HCT116 (cell line): ENCODE measurements at regions not wholly inside any gene's neighbourhood (a gene's known extent, or its start where the extent isn't known, plus 50 kb on each side); places are given as distances from the start of the nearest gene placed in this dataset.

Source experiments
- ATAC-seq: fragments of 200-7000 bp; cut with Tn5 transposase; 2 replicates; pipeline ENCODE4 v1.9.1; 2020; ENCODE audit warnings: mild to moderate bottlenecking, moderate library complexity
- BruUV-seq: library from RNA; stranded (reverse); fragments of 400-500 nt; replicated peaks from 2 replicates; lab custom pipeline; 2021; lab: Mats Ljungman, UMichigan
- CTCF ChIA-PET: fragments of 300-600 bp; sonication (Branson Sonifier 250); formaldehyde crosslinking; loops from one replicate; lab custom pipeline; 2021; ENCODE audit warnings: antibody characterized with exemption; lab: Charles Lee
- POLR2A ChIA-PET: fragments of 300-600, 350-600 bp; sonication (Branson Sonifier 250); formaldehyde crosslinking; loops from one replicate; lab custom pipeline; 2021; ENCODE audit warnings: antibody characterized with exemption; lab: Charles Lee
- RAD21 ChIA-PET, 2 experiments: fragments of 300-600 bp; sonication (Branson Sonifier 250); formaldehyde crosslinking; loops; one replicate each; lab custom pipeline; 2023; ENCODE audit warnings: low total read pairs in 2 of 2; ENCODE audit not compliant: uncharacterized antibody in 2 of 2, unreplicated experiment in 2 of 2, low non-redundant PET in 1 of 2; lab: Charles Lee
- DNase-seq: peaks from one replicate; pipeline ENCODE4 v3.0.0-alpha.2; 2010; ENCODE audit warnings: low read depth, low spot score
- H2AFZ ChIP-seq: fragments of 200-600 bp; shearing (Covaris generic), sonication (generic); 2 replicates; pipeline ENCODE4 v1.6.1; 2017; ENCODE audit warnings: low read depth, mixed run types, mixed read lengths, antibody characterized with exemption, low read length; ENCODE audit not compliant: poor library complexity, severe bottlenecking
- H3K27ac ChIP-seq: 2 replicates; pipeline ENCODE4 v1.5.1; 2012; ENCODE audit warnings: low read depth, low read length
- H3K27me3 ChIP-seq: fragments of 200-600 bp; sonication (generic); 2 replicates; pipeline ENCODE4 v1.6.1; 2016; ENCODE audit warnings: mixed run types, low read length, mixed read lengths; ENCODE audit not compliant: insufficient read depth
- H3K36me3 ChIP-seq, 2 experiments: fragments of 200-500 bp in 1 of 2; fragments of 200-600 bp in 1 of 2; sonication (Bioruptor generic) in 1 of 2; sonication (generic) in 1 of 2; 2 replicates each; pipeline versions ENCODE4 v1.5.1 to v1.6.1; 2014 to 2016; ENCODE audit warnings: low read length in 2 of 2, inconsistent platforms in 1 of 2, mixed read lengths in 1 of 2, mixed run types in 1 of 2; ENCODE audit not compliant: insufficient read depth in 2 of 2, control insufficient read depth in 1 of 2
- H3K4me1 ChIP-seq, 2 experiments: fragments of 200-600 bp in 1 of 2; sonication (generic) in 1 of 2; 2 replicates each; pipeline versions ENCODE4 v1.5.1 to v1.6.1; 2012 to 2017; ENCODE audit warnings: low read length in 2 of 2, inconsistent platforms in 1 of 2, mild to moderate bottlenecking in 1 of 2, mixed read lengths in 1 of 2, mixed run types in 1 of 2, moderate library complexity in 1 of 2; ENCODE audit not compliant: insufficient read depth in 2 of 2, control insufficient read depth in 1 of 2
- H3K4me2 ChIP-seq: fragments of 200-600 bp; sonication (generic); 2 replicates; pipeline ENCODE4 v1.6.1; 2017; ENCODE audit warnings: mixed run types, low read length, mixed read lengths
- H3K4me3 ChIP-seq, 2 experiments: fragments of 200-600 bp in 1 of 2; sonication (generic) in 1 of 2; replicated peaks in 1 of 2; 2 replicates each; pipeline ENCODE4 v1.5.1; 2011 to 2016; ENCODE audit warnings: low read length in 2 of 2, control low read depth in 1 of 2, low read depth in 1 of 2, mild to moderate bottlenecking in 1 of 2, mixed read lengths in 1 of 2, mixed run types in 1 of 2
- H3K79me2 ChIP-seq: fragments of 200-600 bp; sonication (generic); 2 replicates; pipeline ENCODE4 v1.6.1; 2017; ENCODE audit warnings: mild to moderate bottlenecking, mixed run types, low read length, moderate library complexity, mixed read lengths; ENCODE audit not compliant: insufficient read depth
- H3K9ac ChIP-seq: fragments of 200-600 bp; sonication (generic); 2 replicates; pipeline ENCODE4 v1.6.1; 2016; ENCODE audit warnings: low read length, mixed read lengths
- H3K9me2 ChIP-seq: fragments of 200-600 bp; sonication (generic), shearing (Covaris generic); 2 replicates; pipeline ENCODE4 v1.6.1; 2017; ENCODE audit warnings: mixed run types, mild to moderate bottlenecking, moderate library complexity; ENCODE audit not compliant: insufficient read depth
- H3K9me3 ChIP-seq, 2 experiments: fragments of 200-500 bp in 1 of 2; fragments of 200-600 bp in 1 of 2; sonication (Bioruptor generic) in 1 of 2; sonication (generic) in 1 of 2; 2 replicates each; pipeline ENCODE4 v1.6.1; 2014 to 2017; ENCODE audit warnings: low read length in 2 of 2, mixed read lengths in 2 of 2, inconsistent platforms in 1 of 2, low read depth in 1 of 2, mild to moderate bottlenecking in 1 of 2, mixed run types in 1 of 2, moderate library complexity in 1 of 2; ENCODE audit not compliant: control insufficient read depth in 1 of 2, insufficient read depth in 1 of 2
- H4K20me1 ChIP-seq: fragments of 200-600 bp; sonication (generic), shearing (Covaris generic); 2 replicates; pipeline ENCODE4 v1.6.1; 2017; ENCODE audit warnings: mixed run types, mild to moderate bottlenecking, moderate library complexity; ENCODE audit not compliant: insufficient read depth
- CEBPB ChIP-seq: IDR thresholded peaks from 2 replicates; pipeline ENCODE4 v1.6.1; 2012; ENCODE audit warnings: low read depth
- EZH2phosphoT487 ChIP-seq: fragments of 200-600 bp; IDR thresholded peaks from 2 replicates; pipeline ENCODE4 v1.6.1; 2018; ENCODE audit warnings: antibody characterized with exemption, borderline replicate concordance
- FOSL1 ChIP-seq: IDR thresholded peaks from 2 replicates; pipeline ENCODE4 v1.6.1; 2012; ENCODE audit warnings: low read depth
- JUND ChIP-seq: IDR thresholded peaks from 2 replicates; pipeline ENCODE4 v1.6.1; 2012
- POLR2AphosphoS5 ChIP-seq: IDR thresholded peaks from 2 replicates; pipeline ENCODE4 v1.6.1; 2011; ENCODE audit warnings: mild to moderate bottlenecking, low read depth, low read length, moderate library complexity
- SP1 ChIP-seq: IDR thresholded peaks from 2 replicates; pipeline ENCODE4 v1.6.1; 2012; ENCODE audit warnings: low read depth
- ZFX ChIP-seq: fragments of 450-650 bp; IDR thresholded peaks from 2 replicates; pipeline ENCODE4 v1.6.1; 2017
- intact Hi-C: fragments of 100-400 bp; cut with micrococcal nuclease; formaldehyde crosslinking; loops from 2 replicates; pipeline ENCODE4 v1.10.0; 2022
- TF ChIP-seq, protein P1 (sequence below): IDR thresholded peaks from 2 replicates; pipeline ENCODE4 v1.6.1; 2012; ENCODE audit warnings: low read depth
- TF ChIP-seq, protein P2 (sequence below): IDR thresholded peaks from 2 replicates; pipeline ENCODE4 v1.6.1; 2012
- TF ChIP-seq, protein P3 (sequence below): IDR thresholded peaks from 2 replicates; pipeline ENCODE4 v1.6.1; 2011; ENCODE audit warnings: mild to moderate bottlenecking, low read length, moderate library complexity; ENCODE audit not compliant: insufficient replicate concordance; ENCODE audit errors: extremely low read depth
- TF ChIP-seq, protein P4 (sequence below): IDR thresholded peaks from 2 replicates; pipeline ENCODE4 v1.6.1; 2012

DNA sequence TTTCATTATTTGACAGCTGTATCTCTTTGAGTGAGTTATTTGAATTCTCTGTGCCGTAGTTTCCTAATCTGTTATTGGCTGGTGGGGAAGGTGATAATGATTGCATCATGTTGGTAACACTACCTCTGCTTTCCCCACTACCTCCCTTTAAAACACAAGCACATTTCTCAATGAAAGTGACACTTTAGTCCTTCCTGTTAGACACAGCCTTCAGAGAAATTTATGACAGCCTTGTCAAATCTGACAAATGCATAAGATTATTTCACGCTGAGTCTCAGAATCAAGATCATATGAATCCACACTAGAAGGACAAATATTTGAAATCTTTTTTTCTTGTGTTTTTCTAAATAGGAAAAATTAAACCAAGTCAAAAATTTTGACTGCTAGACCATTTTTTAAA, 896.1 kb downstream of the CENPC start:
- H3K4me1 ChIP-seq: no peaks in the 10 kb centered on the region
- intact Hi-C loops: no loop called here
- BruUV-seq: no TSS peak
- no peaks in the 10 kb centered on the region for H4K20me1 ChIP-seq
- H3K9ac ChIP-seq: no peak overlapping the region
- ChIA-PET CTCF (no interaction called here), POLR2A (no interaction called here), RAD21 (no interaction called here)
- ATAC-seq (no peak), DNase-seq (no peak)
- no peak overlapping the region for H3K27ac ChIP-seq
- no peaks in the 10 kb centered on the region for H3K9me2 ChIP-seq
- no peaks in the 10 kb centered on the region for H3K36me3 ChIP-seq
- peaks cover 6 to 10% of the 10 kb centered on the region in 2 experiments; a peak in 3 of 4 replicates for H3K9me3 ChIP-seq
- TF ChIP-seq, protein P1, sequence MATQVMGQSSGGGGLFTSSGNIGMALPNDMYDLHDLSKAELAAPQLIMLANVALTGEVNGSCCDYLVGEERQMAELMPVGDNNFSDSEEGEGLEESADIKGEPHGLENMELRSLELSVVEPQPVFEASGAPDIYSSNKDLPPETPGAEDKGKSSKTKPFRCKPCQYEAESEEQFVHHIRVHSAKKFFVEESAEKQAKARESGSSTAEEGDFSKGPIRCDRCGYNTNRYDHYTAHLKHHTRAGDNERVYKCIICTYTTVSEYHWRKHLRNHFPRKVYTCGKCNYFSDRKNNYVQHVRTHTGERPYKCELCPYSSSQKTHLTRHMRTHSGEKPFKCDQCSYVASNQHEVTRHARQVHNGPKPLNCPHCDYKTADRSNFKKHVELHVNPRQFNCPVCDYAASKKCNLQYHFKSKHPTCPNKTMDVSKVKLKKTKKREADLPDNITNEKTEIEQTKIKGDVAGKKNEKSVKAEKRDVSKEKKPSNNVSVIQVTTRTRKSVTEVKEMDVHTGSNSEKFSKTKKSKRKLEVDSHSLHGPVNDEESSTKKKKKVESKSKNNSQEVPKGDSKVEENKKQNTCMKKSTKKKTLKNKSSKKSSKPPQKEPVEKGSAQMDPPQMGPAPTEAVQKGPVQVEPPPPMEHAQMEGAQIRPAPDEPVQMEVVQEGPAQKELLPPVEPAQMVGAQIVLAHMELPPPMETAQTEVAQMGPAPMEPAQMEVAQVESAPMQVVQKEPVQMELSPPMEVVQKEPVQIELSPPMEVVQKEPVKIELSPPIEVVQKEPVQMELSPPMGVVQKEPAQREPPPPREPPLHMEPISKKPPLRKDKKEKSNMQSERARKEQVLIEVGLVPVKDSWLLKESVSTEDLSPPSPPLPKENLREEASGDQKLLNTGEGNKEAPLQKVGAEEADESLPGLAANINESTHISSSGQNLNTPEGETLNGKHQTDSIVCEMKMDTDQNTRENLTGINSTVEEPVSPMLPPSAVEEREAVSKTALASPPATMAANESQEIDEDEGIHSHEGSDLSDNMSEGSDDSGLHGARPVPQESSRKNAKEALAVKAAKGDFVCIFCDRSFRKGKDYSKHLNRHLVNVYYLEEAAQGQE: no peak
- TF ChIP-seq, protein P2, sequence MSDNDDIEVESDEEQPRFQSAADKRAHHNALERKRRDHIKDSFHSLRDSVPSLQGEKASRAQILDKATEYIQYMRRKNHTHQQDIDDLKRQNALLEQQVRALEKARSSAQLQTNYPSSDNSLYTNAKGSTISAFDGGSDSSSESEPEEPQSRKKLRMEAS: no peak
- no peak for TF ChIP-seq EZH2phosphoT487
- no peak overlapping the region for H2AFZ ChIP-seq
- no peak overlapping the region for H3K4me2 ChIP-seq
- no peaks in the 10 kb centered on the region for H3K79me2 ChIP-seq
- H3K27me3 ChIP-seq: no peaks in the 10 kb centered on the region
- no peak overlapping the region for H3K4me3 ChIP-seq

DNA sequence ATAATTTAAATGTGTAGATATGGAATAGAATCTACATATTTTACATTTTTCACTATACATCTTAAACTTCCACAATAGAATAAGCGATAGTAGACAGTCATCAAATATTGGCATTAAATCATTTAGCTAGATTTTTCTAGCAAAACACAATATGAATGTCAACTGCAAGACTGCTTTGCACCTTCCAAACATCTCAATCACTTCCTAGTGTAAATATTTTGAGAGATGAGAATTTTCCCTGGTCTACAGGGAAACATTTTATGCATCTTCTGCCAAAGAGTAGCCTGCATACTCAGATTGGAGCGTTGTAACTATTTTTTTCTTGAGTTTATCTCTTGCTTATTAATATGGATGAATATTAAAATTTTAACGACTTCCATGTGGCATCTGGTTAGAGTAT, 897.4 kb downstream of the CENPC start:
- intact Hi-C loops: no loop called here
- BruUV-seq: no TSS peak
- no peak for ATAC-seq

More for the DNA sequence above, 897.4 kb downstream of the CENPC start:
- Histone ChIP-seq H3K27ac (no peak overlapping the region), H3K4me3 (no peak overlapping the region), H3K4me1 (no peaks in the 10 kb centered on the region), H3K79me2 (no peaks in the 10 kb centered on the region), H3K4me2 (no peak overlapping the region), H3K9ac (no peak overlapping the region), H3K27me3 (no peaks in the 10 kb centered on the region), H3K36me3 (no peaks in the 10 kb centered on the region), H2AFZ (no peak overlapping the region), H3K9me3 (peaks cover 6 to 10% of the 10 kb centered on the region in 2 experiments; a peak in 3 of 4 replicates), H3K9me2 (no peaks in the 10 kb centered on the region), H4K20me1 (no peaks in the 10 kb centered on the region)
- ChIA-PET POLR2A (no interaction called here), RAD21 (no interaction called here), CTCF (no interaction called here)
- no peak for DNase-seq
- TF ChIP-seq FOSL1 (no peak), JUND (no peak), ZFX (no peak), SP1 (no peak), POLR2AphosphoS5 (no peak), CEBPB (no peak)
- TF ChIP-seq, protein P3, sequence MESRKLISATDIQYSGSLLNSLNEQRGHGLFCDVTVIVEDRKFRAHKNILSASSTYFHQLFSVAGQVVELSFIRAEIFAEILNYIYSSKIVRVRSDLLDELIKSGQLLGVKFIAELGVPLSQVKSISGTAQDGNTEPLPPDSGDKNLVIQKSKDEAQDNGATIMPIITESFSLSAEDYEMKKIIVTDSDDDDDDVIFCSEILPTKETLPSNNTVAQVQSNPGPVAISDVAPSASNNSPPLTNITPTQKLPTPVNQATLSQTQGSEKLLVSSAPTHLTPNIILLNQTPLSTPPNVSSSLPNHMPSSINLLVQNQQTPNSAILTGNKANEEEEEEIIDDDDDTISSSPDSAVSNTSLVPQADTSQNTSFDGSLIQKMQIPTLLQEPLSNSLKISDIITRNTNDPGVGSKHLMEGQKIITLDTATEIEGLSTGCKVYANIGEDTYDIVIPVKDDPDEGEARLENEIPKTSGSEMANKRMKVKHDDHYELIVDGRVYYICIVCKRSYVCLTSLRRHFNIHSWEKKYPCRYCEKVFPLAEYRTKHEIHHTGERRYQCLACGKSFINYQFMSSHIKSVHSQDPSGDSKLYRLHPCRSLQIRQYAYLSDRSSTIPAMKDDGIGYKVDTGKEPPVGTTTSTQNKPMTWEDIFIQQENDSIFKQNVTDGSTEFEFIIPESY: no peak
- TF ChIP-seq, protein P4, sequence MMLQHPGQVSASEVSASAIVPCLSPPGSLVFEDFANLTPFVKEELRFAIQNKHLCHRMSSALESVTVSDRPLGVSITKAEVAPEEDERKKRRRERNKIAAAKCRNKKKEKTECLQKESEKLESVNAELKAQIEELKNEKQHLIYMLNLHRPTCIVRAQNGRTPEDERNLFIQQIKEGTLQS: no peak
